NCI-H2171 treated with DMSO at 0.1 percent for 48 hours (cell line): ENCODE measurements at regions not wholly inside any gene's neighbourhood (a gene's known extent, or its start where the extent isn't known, plus 50 kb on each side); places are given as distances from the start of the nearest gene placed in this dataset.
"Not testable (repeated sequence)": the region's sequence is repeated elsewhere in the genome, so short reads cannot be mapped to it uniquely, and the experiment has no call there.

Source experiments
- DNase-seq: peaks from one replicate; lab custom pipeline; 2025; lab: John Stamatoyannopoulos, UW

- DNase-seq: no peak
Measured at GRCh38 chr4:126344472-126344871, 1029.7 kb downstream of the FAT4 start.

GRCh38 chr4:126346654-126347053 lies 1031.9 kb downstream of the FAT4 start:
- no peak for DNase-seq

DNA sequence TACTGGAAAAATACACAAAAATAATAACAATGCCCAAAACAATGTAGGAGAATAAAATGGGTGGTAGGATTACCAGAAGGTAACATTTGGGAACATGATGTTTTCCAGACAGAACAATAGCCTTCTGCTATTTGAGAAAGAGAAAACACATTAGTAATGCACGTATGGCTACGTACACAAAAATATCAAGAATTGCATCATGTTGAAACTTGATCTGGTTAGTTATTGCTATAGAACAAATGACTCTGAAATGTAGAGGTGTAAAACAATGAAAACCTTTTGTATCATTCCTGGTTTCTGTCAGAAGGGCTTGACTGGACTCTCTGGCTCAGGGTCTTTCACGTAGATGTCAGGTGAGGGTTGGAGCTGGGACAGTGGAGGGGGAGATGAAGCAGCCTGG lies 1040.0 kb downstream of the FAT4 start:
- DNase-seq: peak; percentile 80

GRCh38 chr4:126358041-126358440 lies 1043.3 kb downstream of the FAT4 start:
- DNase-seq: peak; percentile 29

DNA sequence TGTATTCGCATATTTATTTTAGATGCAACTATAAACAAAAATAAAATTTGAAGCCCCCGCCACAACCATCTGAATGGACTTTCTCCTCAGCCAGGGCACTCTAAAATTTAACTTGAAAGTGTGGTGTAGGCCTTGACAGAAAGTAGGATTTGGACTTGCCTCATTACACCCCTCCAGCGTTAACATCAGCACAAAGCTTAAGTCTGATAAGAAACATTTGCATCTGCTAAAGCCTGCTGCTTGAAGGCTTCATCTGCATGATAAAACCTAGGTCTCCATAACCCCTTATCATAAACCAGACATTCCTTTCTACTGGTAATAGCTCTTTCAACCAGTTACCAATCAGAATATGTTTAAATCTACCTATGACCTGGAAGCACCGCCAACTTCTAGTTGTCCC lies 1046.5 kb downstream of the FAT4 start:
- no peak for DNase-seq

- DNase-seq: no peak
Measured at GRCh38 chr4:126364311-126364911, 1049.7 kb downstream of the FAT4 start.

- DNase-seq: no peak
Measured at GRCh38 chr4:126369076-126369475, 1054.3 kb downstream of the FAT4 start.

DNA sequence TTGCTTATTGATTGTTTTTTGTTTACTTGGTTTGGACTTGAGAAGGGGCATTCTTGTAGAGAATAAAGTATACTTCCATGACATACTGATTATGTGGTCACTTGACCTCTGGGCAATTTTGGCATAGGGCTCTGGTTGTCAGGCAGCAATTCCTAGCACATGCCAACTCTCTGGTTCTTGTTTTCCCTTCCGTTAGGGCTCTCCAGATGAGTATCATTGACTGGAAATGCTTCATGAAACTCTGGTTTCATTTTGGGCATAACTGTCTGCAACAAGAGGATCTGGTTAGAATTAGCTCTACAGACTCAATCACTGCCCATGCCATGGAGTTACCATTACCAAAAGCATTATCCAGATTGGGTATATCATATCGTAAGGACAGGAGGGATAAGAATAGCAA lies 1057.9 kb downstream of the FAT4 start:
- DNase-seq: no peak

GRCh38 chr4:126375462-126376054 lies 1060.8 kb downstream of the FAT4 start:
- no peak for DNase-seq

- no peak for DNase-seq
Measured at GRCh38 chr4:126385954-126386353, 1071.2 kb downstream of the FAT4 start.

- DNase-seq: no peak
Measured at GRCh38 chr4:126386512-126386911, 1071.8 kb downstream of the FAT4 start.

DNA sequence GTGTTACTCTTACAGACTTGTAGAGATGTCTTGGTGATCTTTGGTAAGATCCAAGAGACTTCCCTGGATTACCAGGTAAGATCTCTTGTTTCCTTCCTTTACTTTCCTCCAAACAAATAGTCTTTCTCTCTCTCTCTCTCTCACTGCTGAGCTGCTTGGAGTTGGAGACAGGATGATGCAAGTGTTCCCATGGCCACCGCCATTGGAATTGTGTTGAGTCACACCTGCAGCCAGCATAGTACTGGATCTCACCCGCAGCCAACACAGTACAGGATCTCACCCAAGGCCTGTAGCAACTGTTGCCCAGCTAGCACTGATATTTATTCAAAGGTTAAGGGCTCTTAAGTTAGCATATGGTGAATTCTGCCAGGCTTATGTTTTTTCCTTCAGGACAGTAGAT lies 1080.9 kb downstream of the FAT4 start:
- DNase-seq: peak; percentile 1

DNA sequence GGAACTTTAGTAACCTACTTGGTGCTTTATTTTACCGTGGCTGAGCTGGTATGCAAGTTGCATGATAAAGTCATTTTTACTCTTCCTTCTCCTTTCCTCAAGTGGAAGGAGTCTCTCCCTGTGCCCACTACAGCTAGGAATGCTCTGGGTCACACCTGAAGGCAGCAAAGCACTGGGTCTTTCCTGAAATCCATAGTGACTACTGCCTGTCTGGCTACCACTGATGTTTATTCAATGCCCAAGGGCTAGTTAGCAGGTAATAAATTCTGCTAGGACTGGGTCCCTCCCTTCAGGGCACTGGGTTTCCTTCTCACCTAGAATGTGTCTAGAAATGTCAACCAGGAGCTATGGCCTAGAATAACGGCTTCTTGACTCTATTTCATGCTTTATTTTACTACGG lies 1081.4 kb downstream of the FAT4 start:
- no peak for DNase-seq

DNA sequence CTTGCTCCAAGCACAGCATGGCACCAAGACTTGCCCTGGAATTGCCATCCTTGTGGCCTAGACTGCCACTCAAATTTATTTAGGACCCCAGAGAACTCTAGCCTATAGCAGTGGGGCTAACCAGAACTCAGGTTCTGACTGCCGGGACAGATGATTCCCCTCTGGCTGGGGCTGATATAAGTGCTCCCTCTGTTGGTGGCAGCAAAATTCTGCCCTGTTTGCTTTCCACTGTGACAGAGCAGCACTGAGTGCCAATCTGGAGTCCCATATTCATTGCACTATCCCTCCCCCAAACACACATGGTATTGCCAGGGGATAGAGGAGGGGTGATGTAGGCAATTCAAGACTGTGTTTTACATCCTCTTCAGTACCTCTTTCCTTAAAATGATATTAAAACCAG lies 1081.9 kb downstream of the FAT4 start:
- DNase-seq: no peak

DNA sequence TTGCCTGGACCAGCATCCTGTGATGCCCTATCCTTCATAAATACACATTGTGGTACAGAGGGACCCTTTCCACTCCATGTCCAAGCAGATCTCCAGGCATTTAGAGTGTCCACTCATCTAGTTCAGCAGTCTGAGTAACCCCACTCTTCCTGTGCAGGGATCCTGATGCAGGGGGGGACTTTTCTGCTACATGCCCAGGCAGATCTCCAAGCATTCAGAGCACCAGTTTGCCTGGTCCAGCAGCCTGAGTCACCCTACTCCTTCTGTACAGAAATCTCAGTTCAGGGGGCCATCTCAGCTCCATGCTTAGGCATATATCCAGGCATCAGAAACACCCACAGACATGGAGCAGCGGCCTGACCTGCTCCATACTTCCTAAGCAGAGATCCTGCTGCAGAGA lies 1089.8 kb downstream of the FAT4 start:
- no peak for DNase-seq

DNA sequence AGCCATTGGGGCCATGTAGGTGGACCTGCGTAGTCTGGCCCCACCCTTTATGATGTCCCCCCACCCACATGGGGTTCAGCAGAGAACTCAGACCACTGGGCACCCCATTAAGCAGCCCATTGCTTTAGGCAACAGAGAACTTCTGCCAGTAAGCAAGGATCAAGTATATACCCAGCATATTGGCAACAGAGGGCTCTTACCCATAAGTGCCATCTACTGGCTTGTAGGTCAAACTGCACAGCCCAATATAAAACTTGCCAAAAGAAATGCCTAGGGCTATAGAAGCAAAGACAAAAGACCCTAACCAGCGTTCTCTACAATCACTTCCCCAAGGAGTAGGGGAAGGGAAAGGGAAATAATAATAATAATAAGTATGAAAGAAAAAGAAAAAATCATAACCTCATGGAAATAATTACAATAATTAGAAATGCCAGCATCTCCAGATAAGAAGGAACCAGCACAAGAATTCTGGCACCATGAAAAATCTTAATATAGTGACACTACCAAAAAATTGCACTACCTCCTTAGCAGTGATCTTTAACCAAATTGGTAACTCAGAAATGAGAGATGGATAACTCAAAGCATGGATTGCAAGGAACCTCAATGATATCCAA lies 1090.7 kb downstream of the FAT4 start:
- DNase-seq: peak; percentile 6

GRCh38 chr4:126409746-126410145 lies 1095.0 kb downstream of the FAT4 start:
- DNase-seq: no peak

- DNase-seq: no peak
Measured at GRCh38 chr4:126411047-126411446, 1096.3 kb downstream of the FAT4 start.

DNA sequence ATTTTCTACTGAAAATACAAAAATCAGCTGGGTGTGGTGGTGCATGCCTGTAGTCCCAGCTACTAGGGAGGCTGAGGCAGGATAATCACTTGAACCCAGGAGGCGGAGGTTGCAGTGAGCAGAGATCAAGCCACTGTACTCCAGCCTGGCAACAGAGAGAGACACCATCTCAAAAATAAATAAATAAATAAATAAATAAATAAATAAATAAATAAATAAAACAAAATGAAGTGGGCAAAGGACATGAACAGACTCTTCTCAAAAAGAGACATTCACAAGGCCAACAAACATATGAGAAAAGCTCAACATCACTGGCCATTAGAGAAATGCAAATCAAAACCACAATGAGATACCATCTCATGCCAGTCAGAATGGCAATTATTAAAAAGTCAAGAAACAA lies 1097.6 kb downstream of the FAT4 start:
- not testable (repeated sequence) for DNase-seq

DNA sequence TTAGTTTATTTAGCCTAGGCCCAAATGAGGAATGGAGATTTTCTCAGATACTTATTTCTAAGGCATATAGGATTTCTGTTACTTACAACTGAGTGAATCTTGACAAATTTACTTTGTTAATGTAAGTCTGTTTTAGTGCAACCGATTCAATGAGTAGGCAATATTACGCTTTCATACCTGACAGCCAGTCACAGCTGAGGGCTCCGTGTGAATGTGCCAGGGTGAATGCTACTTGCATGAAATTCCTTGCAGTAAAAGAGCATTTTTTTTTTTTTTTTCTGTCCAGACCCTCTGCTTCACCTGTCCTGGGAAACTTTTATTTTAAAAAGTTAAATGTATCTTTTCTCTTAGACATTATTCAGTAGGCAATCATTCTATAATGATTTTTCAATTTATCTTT lies 1100.0 kb downstream of the FAT4 start:
- peak; percentile 2 for DNase-seq

DNA sequence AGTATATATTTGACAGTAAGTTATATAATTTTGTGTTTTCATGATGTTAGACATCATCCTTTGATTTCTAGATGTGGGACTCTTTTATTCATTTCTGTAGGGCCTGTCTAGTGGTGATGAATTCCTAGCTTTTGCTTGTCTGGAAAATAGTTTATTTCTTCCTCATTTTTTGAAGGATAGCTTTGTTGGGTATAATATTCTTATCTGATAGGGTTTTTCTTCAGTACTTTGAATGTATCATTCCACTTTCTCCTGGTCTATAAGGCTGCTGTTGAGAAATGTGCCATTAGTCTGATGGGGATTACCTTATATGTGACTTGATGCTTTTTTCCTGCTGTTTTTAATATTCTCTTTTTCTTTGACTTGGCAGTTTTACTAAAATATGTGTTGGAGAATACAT lies 1104.5 kb downstream of the FAT4 start:
- no peak for DNase-seq

GRCh38 chr4:126427853-126428252 lies 1113.1 kb downstream of the FAT4 start:
- DNase-seq: no peak

DNA sequence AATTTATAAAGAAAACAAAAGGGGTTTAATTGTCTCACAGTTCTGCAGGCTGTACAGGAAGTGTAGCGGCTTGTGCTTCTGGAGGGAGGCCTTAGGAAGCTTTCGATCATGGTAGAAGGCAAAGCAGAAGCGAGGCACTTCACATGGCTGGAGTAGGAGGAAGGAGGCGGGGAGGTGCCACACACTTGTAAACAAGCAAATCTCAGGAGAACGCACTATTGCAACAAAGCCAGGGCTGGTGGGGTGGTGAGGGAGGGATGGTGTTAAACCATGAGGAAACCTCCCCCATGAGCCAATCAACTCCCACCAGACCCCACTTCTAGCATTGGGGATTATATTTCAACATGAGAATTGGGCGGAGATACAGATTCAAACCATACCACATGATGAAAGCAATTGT lies 1116.3 kb downstream of the FAT4 start:
- peak; percentile 15 for DNase-seq

- no peak for DNase-seq
Measured at GRCh38 chr4:126435491-126435890, 1120.7 kb downstream of the FAT4 start.
